H1 (cell line): ENCODE measurements at regions not wholly inside any gene's neighbourhood (a gene's known extent, or its start where the extent isn't known, plus 50 kb on each side); places are given as distances from the start of the nearest gene placed in this dataset.

ENCODE experiments used
- CTCF ChIA-PET: fragments of 300-600 bp; sonication (Branson Sonifier 250); formaldehyde crosslinking; loops from one replicate; lab custom pipeline; 2021; ENCODE audit not compliant: partially characterized antibody; lab: Charles Lee
- POLR2A ChIA-PET: fragments of 300-600 bp; sonication (Branson Sonifier 250); formaldehyde crosslinking; loops from one replicate; lab custom pipeline; 2021; ENCODE audit warnings: inconsistent platforms; ENCODE audit not compliant: partially characterized antibody; lab: Charles Lee
- DNase-seq, 2 experiments: peaks; one replicate each; pipeline versions ENCODE4 v3.0.0 to v3.0.0-alpha.2; 2010 to 2022; ENCODE audit warnings: low spot score in 2 of 2, low read depth in 1 of 2, mixed read lengths in 1 of 2
- FAIRE-seq: peaks from 2 replicates; lab custom pipeline; 2011; peaks lifted over from hg19 to GRCh38; lab: Jason Lieb, UNC
- H2AFZ ChIP-seq: 2 replicates; pipeline ENCODE4 v1.8.1; 2012; ENCODE audit warnings: low read length, inconsistent platforms
- H2AK5ac ChIP-seq: 2 replicates; pipeline ENCODE4 v1.6.1; 2013; ENCODE audit warnings: low read depth, low read length
- H2BK120ac ChIP-seq: replicated peaks from 2 replicates; pipeline ENCODE3; 2013; ENCODE audit warnings: low read depth, low read length, inconsistent platforms
- H2BK12ac ChIP-seq: 2 replicates; pipeline ENCODE4 v1.6.1; 2013; ENCODE audit warnings: low read depth, low read length
- H2BK15ac ChIP-seq: 2 replicates; pipeline ENCODE4 v1.6.1; 2013; ENCODE audit warnings: low read length
- H2BK20ac ChIP-seq: 2 replicates; pipeline ENCODE4 v1.6.1; 2013; ENCODE audit warnings: low read length
- H2BK5ac ChIP-seq: 2 replicates; pipeline ENCODE4 v1.6.1; 2013; ENCODE audit warnings: low read depth, low read length
- H3K14ac ChIP-seq: 2 replicates; pipeline ENCODE4 v1.6.1; 2013; ENCODE audit warnings: inconsistent platforms; ENCODE audit not compliant: insufficient read length
- H3K18ac ChIP-seq: 2 replicates; pipeline ENCODE4 v1.6.1; 2013; ENCODE audit warnings: low read length; ENCODE audit errors: extremely low read depth
- H3K23ac ChIP-seq: 2 replicates; pipeline ENCODE4 v1.6.1; 2013; ENCODE audit warnings: inconsistent platforms; ENCODE audit not compliant: insufficient read length
- H3K23me2 ChIP-seq: 2 replicates; pipeline ENCODE4 v1.6.1; 2013; ENCODE audit warnings: low read depth, low read length
- H3K27ac ChIP-seq: 2 replicates; pipeline ENCODE4 v1.6.1; 2011; ENCODE audit warnings: low read depth, low read length, inconsistent platforms
- H3K27me3 ChIP-seq, 4 experiments: replicated peaks in 1 of 4; 1 replicate in 1 of 4; 2 replicates in 3 of 4; pipeline versions ENCODE4 v1.6.1 to v1.8.1; 2011 to 2013; ENCODE audit warnings: low read length in 3 of 4, mild to moderate bottlenecking in 3 of 4, inconsistent platforms in 2 of 4, mixed read lengths in 2 of 4, moderate library complexity in 1 of 4; ENCODE audit not compliant: control insufficient read depth in 3 of 4, insufficient read depth in 3 of 4; ENCODE audit errors: extremely low read depth in 1 of 4
- H3K36me3 ChIP-seq, 4 experiments: 2 replicates each; pipeline versions ENCODE4 v1.6.1 to v1.8.1; 2011 to 2013; ENCODE audit warnings: mild to moderate bottlenecking in 4 of 4, low read length in 3 of 4, moderate library complexity in 2 of 4, control low read depth in 1 of 4, inconsistent platforms in 1 of 4; ENCODE audit not compliant: insufficient read depth in 4 of 4, control insufficient read depth in 2 of 4
- H3K4ac ChIP-seq: replicated peaks from 2 replicates; pipeline ENCODE3; 2013; ENCODE audit warnings: low read length, low read depth, mixed read lengths, inconsistent platforms; ENCODE audit not compliant: insufficient read length
- H3K4me1 ChIP-seq, 4 experiments: replicated peaks in 1 of 4; 1 replicate in 1 of 4; 2 replicates in 3 of 4; pipeline versions ENCODE4 v1.6.1 to v1.8.1; 2011 to 2013; ENCODE audit warnings: low read length in 3 of 4, inconsistent platforms in 2 of 4, mixed read lengths in 1 of 4; ENCODE audit not compliant: insufficient read depth in 4 of 4, control insufficient read depth in 3 of 4
- H3K4me2 ChIP-seq, 2 experiments: 2 replicates each; pipeline versions ENCODE4 v1.6.1 to v1.8.1; 2011 to 2013; ENCODE audit warnings: low read depth in 2 of 2, low read length in 2 of 2, control low read depth in 1 of 2, inconsistent platforms in 1 of 2, mild to moderate bottlenecking in 1 of 2; ENCODE audit not compliant: insufficient read depth in 1 of 2
- H3K4me3 ChIP-seq, 4 experiments: fragments of 200-600, 300-600 bp in 1 of 4; sonication (generic), shearing (Covaris generic), sonication (Bioruptor Twin) in 1 of 4; 2 replicates each; pipeline versions ENCODE4 v1.5.1 to v1.8.1; 2011 to 2016; ENCODE audit warnings: low read length in 4 of 4, low read depth in 3 of 4, control low read depth in 2 of 4, inconsistent platforms in 2 of 4, mild to moderate bottlenecking in 2 of 4, mixed read lengths in 1 of 4, moderate library complexity in 1 of 4; ENCODE audit not compliant: insufficient read depth in 2 of 4; ENCODE audit errors: extremely low read depth in 1 of 4
- H3K56ac ChIP-seq: replicated peaks from 2 replicates; pipeline ENCODE3; 2013; ENCODE audit warnings: low read depth, mild to moderate bottlenecking, mixed read lengths, low read length, inconsistent platforms; ENCODE audit not compliant: insufficient read length
- H3K79me1 ChIP-seq: 2 replicates; pipeline ENCODE4 v1.6.1; 2013; ENCODE audit warnings: low read depth, low read length, control low read depth
- H3K79me2 ChIP-seq, 2 experiments: 2 replicates each; pipeline versions ENCODE4 v1.6.1 to v1.8.1; 2012 to 2013; ENCODE audit warnings: low read length in 2 of 2, mild to moderate bottlenecking in 2 of 2, inconsistent platforms in 1 of 2; ENCODE audit not compliant: insufficient read depth in 2 of 2, control insufficient read depth in 1 of 2
- H3K9ac ChIP-seq, 4 experiments: replicated peaks in 1 of 4; 1 replicate in 1 of 4; 2 replicates in 3 of 4; pipeline versions ENCODE4 v1.6.1 to v1.8.1; 2011 to 2013; ENCODE audit warnings: low read depth in 3 of 4, low read length in 3 of 4, control low read depth in 2 of 4, mild to moderate bottlenecking in 2 of 4, moderate library complexity in 2 of 4, inconsistent platforms in 1 of 4; ENCODE audit errors: extremely low read depth in 1 of 4
- H3K9me3 ChIP-seq, 2 experiments: 2 replicates each; pipeline versions ENCODE4 v1.6.1 to v1.8.1; 2012 to 2013; ENCODE audit warnings: mild to moderate bottlenecking in 2 of 2, moderate library complexity in 2 of 2, control low read depth in 1 of 2, inconsistent platforms in 1 of 2, low read depth in 1 of 2, low read length in 1 of 2, mixed read lengths in 1 of 2; ENCODE audit not compliant: insufficient read depth in 2 of 2
- H4K20me1 ChIP-seq, 2 experiments: replicated peaks in 1 of 2; 2 replicates each; pipeline versions ENCODE3 to v1.8.1; 2011 to 2013; ENCODE audit warnings: inconsistent platforms in 2 of 2, low read length in 2 of 2, mild to moderate bottlenecking in 1 of 2; ENCODE audit not compliant: insufficient read depth in 2 of 2, control insufficient read depth in 1 of 2
- H4K5ac ChIP-seq: 2 replicates; pipeline ENCODE4 v1.6.1; 2013; ENCODE audit warnings: low read length, low read depth, mixed read lengths, inconsistent platforms; ENCODE audit not compliant: insufficient read length
- H4K8ac ChIP-seq: 2 replicates; pipeline ENCODE4 v1.8.0; 2013; ENCODE audit warnings: mild to moderate bottlenecking, moderate library complexity, low read length, inconsistent platforms; ENCODE audit not compliant: insufficient read depth; ENCODE audit errors: extremely low read depth
- H4K91ac ChIP-seq: replicated peaks from 2 replicates; pipeline ENCODE3; 2013; ENCODE audit warnings: low read length, mixed read lengths, inconsistent platforms; ENCODE audit not compliant: insufficient read length
- GTF2F1 ChIP-seq: IDR thresholded peaks from 2 replicates; pipeline ENCODE4 v1.6.1; 2012; ENCODE audit warnings: low read depth, low read length, improper control_type of control experiment, borderline replicate concordance
- RNF2 ChIP-seq: fragments of 200-900, 300-1000 bp; sonication (generic); IDR thresholded peaks from 2 replicates; pipeline ENCODE4 v1.7.1; 2016; ENCODE audit warnings: borderline replicate concordance, low read depth, mild to moderate bottlenecking, antibody characterized with exemption, low read length; ENCODE audit not compliant: poor library complexity, severe bottlenecking; ENCODE audit errors: missing control alignments
- SAP30 ChIP-seq: fragments of 300-600 bp; sonication (generic); IDR thresholded peaks from 2 replicates; pipeline ENCODE4 v1.7.1; 2012; ENCODE audit warnings: low read length, moderate library complexity, mild to moderate bottlenecking, inconsistent platforms; ENCODE audit not compliant: insufficient read depth, insufficient replicate concordance
- SUZ12 ChIP-seq: fragments of 200-600 bp; sonication (generic); IDR thresholded peaks from 2 replicates; pipeline ENCODE4 v1.6.1; 2012; ENCODE audit warnings: mild to moderate bottlenecking, inconsistent platforms, low read length, moderate library complexity, mixed read lengths
- WGBS, 2 experiments: shearing (Covaris generic) in 1 of 2; methylation state at CpG; one replicate each; pipeline versions ENCODE4 v1.1.6 to v1.1.7; 2013 to 2015; ENCODE audit warnings: low lambda C conversion rate in 2 of 2, mixed read lengths in 2 of 2, inconsistent platforms in 1 of 2, low coverage in 1 of 2, missing lambda C conversion rate in 1 of 2; ENCODE audit not compliant: insufficient replicate concordance in 2 of 2, insufficient coverage in 1 of 2, insufficient read length in 1 of 2; ENCODE audit errors: extremely low coverage in 1 of 2, missing lambda C conversion rate in 1 of 2; 5-methylcytosine and 5-hydroxymethylcytosine counted together

DNA sequence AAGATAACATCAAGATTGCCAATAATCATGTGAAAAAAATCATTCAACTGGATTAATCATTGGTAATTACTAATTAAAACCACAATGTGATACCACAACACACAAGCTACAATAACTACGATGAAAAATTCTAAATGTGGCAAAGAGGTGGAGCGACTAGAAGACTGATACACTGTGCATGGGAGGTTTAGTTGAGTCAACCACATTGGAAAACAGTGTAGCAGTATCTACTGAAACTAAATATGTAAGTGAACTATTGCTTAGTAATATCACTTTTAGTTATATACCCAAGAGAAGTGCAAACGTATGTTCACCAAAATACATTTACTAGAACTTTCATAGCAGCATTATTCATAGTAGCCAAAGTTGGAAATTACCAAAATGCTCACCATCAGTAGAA, 359.9 kb downstream of the ETS1 start:
- H3K9me3 ChIP-seq = no peaks in the 10 kb centered on the region
- TF ChIP-seq SUZ12 = no peak
- TF ChIP-seq RNF2 = no peak
- no peak for TF ChIP-seq GTF2F1
- no peak for TF ChIP-seq SAP30

More for the DNA sequence above, 359.9 kb downstream of the ETS1 start:
- no peak for FAIRE-seq
- H2AK5ac ChIP-seq = no peak overlapping the region
- H2BK12ac ChIP-seq = no peak overlapping the region
- H2BK120ac ChIP-seq = no peak overlapping the region
- H4K8ac ChIP-seq = no peak overlapping the region
- H3K9ac ChIP-seq = no peak overlapping the region
- H3K4ac ChIP-seq = no peak overlapping the region
- no peaks in the 10 kb centered on the region for H3K27me3 ChIP-seq
- WGBS, 2 experiments = 88% methylated on average over 3 of the region's 3 CpGs; no CpG with 5 or more reads in 1 of the 2 experiments
- no peak overlapping the region for H2BK20ac ChIP-seq
- H3K23me2 ChIP-seq = no peaks in the 10 kb centered on the region
- ChIA-PET CTCF (no interaction called here), POLR2A (no interaction called here)
- H2BK15ac ChIP-seq = no peak overlapping the region
- H3K4me3 ChIP-seq = no peak overlapping the region
- no peak overlapping the region for H3K4me2 ChIP-seq
- H3K4me1 ChIP-seq = no peaks in the 10 kb centered on the region
- H3K18ac ChIP-seq = no peak overlapping the region
- no peaks in the 10 kb centered on the region for H4K20me1 ChIP-seq
- H3K56ac ChIP-seq = no peak overlapping the region
- H2BK5ac ChIP-seq = no peak overlapping the region
- H3K27ac ChIP-seq = no peak overlapping the region
- H4K5ac ChIP-seq = no peak overlapping the region
- no peak for DNase-seq
- no peak overlapping the region for H4K91ac ChIP-seq
- H3K23ac ChIP-seq = no peak overlapping the region
- H3K14ac ChIP-seq = no peak overlapping the region
- no peaks in the 10 kb centered on the region for H3K36me3 ChIP-seq
- H3K79me1 ChIP-seq = no peaks in the 10 kb centered on the region
- no peaks in the 10 kb centered on the region for H3K79me2 ChIP-seq
- H2AFZ ChIP-seq = no peak overlapping the region
